ENCODE measurements at regions not wholly inside any gene's neighbourhood (a gene's known extent, or its start where the extent isn't known, plus 50 kb on each side); places are given as distances from the start of the nearest gene placed in this dataset.

GRCh38 chr11:95442531-95443050 is 211.6 kb upstream of the SESN3 start:
- RAD21 ChIA-PET (ENCODE audit: low non-redundant PET in 1 of 2, low total read pairs in 2 of 2, uncharacterized antibody in 2 of 2, unreplicated experiment in 2 of 2): no interaction called here
- Histone ChIP-seq H3K4me2 (ENCODE audit: low read length) (no peak overlapping the region), H3K4me3 (replicated peaks in 1 of 2; ENCODE audit: low read depth in 1 of 2, low read length in 2 of 2) (no peak overlapping the region), H2AFZ (ENCODE audit: low read depth, low read length, poor library complexity, severe bottlenecking) (no peak overlapping the region), H3K27me3 (ENCODE audit: insufficient read depth, low read length) (no peaks in the 10 kb centered on the region), H3K79me2 (ENCODE audit: insufficient read depth, low read length) (no peaks in the 10 kb centered on the region), H3K36me3 (ENCODE audit: control insufficient read depth in 1 of 2, insufficient read depth in 2 of 2, low read length in 2 of 2) (no peaks in the 10 kb centered on the region), H3K9ac (ENCODE audit: low read length) (no peak overlapping the region), H3K4me1 (ENCODE audit: control insufficient read depth in 1 of 2, insufficient read depth in 2 of 2, low read length in 2 of 2) (no peaks in the 10 kb centered on the region), H3K9me3 (ENCODE audit: control insufficient read depth in 1 of 2, insufficient read depth in 1 of 2, low read depth in 1 of 2, low read length in 2 of 2) (no peaks in the 10 kb centered on the region), H4K20me1 (ENCODE audit: insufficient read depth) (no peaks in the 10 kb centered on the region), H3K27ac (ENCODE audit: low read depth, low read length) (no peak overlapping the region), H3K9me2 (ENCODE audit: insufficient read depth) (no peaks in the 10 kb centered on the region)
- intact Hi-C loops (cut with micrococcal nuclease): no loop called here
- no peak for DNase-seq (ENCODE audit: low read depth, low spot score)
- ATAC-seq: no peak
- POLR2A ChIA-PET: no interaction called here
- CTCF ChIA-PET: interaction anchor here (1.6 kb wide), 1 partner anchor 10 kb away, joined by 3 read pairs; no protein-coding TSS in a partner anchor
- TF ChIP-seq POLR2A (IDR thresholded peaks at IDR 0.05; ENCODE audit: borderline replicate concordance, extremely low read depth, insufficient read depth, insufficient read length): no peak
- no peak for TF ChIP-seq SP1 (IDR thresholded peaks at IDR 0.05; ENCODE audit: low read depth)
- no peak for TF ChIP-seq POLR2AphosphoS5 (IDR thresholded peaks at IDR 0.05; ENCODE audit: low read depth, low read length)
- TF ChIP-seq SIN3A (IDR thresholded peaks at IDR 0.05; ENCODE audit: low read depth): no peak
- TF ChIP-seq EZH2 (IDR thresholded peaks at IDR 0.05): no peak
- TF ChIP-seq SRF (IDR thresholded peaks at IDR 0.05; ENCODE audit: low read depth): no peak
- no peak for TF ChIP-seq RAD21 (IDR thresholded peaks at IDR 0.05; ENCODE audit: low read depth)
- TF ChIP-seq CEBPB (IDR thresholded peaks at IDR 0.05; ENCODE audit: low read depth): no peak
- TF ChIP-seq YY1 (IDR thresholded peaks at IDR 0.05; ENCODE audit: extremely low read depth, insufficient replicate concordance, low read depth, low read length): no peak
- TF ChIP-seq JUND (IDR thresholded peaks at IDR 0.05): no peak
- TF ChIP-seq TCF7L2 (IDR thresholded peaks at IDR 0.05; ENCODE audit: borderline replicate concordance, extremely low read depth, insufficient read depth, insufficient read length): no peak
- TF ChIP-seq ZBTB33 (IDR thresholded peaks at IDR 0.05; ENCODE audit: extremely low read depth, insufficient replicate concordance, low read length): no peak
- TF ChIP-seq MAX (IDR thresholded peaks at IDR 0.05): no peak
- TF ChIP-seq REST (IDR thresholded peaks at IDR 0.05; ENCODE audit: low read depth): no peak
- TF ChIP-seq EGR1 (IDR thresholded peaks at IDR 0.05; ENCODE audit: low read depth): no peak
- TF ChIP-seq ELF1 (IDR thresholded peaks at IDR 0.05; ENCODE audit: borderline replicate concordance, low read depth): no peak
- no peak for TF ChIP-seq ATF3 (IDR thresholded peaks at IDR 0.05)
- BruUV-seq (replicated peaks): no TSS peak

Data from HCT116 (cell line).